Endothelial cell of umbilical vein (primary cell): ENCODE measurements at regions not wholly inside any gene's neighbourhood (a gene's known extent, or its start where the extent isn't known, plus 50 kb on each side); places are given as distances from the start of the nearest gene placed in this dataset.
A peak's percentile ranks its signal among the peaks of the same experiment; 100 is the strongest.

Source experiments
- BruUV-seq: library from RNA; stranded (reverse); fragments of 400-500 nt; replicated peaks from 2 replicates; lab custom pipeline; 2021; lab: Mats Ljungman, UMichigan
- CTCF ChIA-PET: fragments of 300-600, 350-600 bp; sonication (Branson Sonifier 250); formaldehyde crosslinking; loops from one replicate; lab custom pipeline; 2021; ENCODE audit warnings: antibody characterized with exemption, inconsistent platforms; lab: Charles Lee
- POLR2A ChIA-PET: fragments of 300-600, 350-600 bp; sonication (Branson Sonifier 250); formaldehyde crosslinking; loops from one replicate; lab custom pipeline; 2021; ENCODE audit warnings: antibody characterized with exemption, inconsistent platforms; lab: Charles Lee
- DNase-seq: peaks from one replicate; pipeline ENCODE4 v3.0.0-alpha.2; 2011; ENCODE audit warnings: low read depth, low spot score
- FAIRE-seq: peaks from 2 replicates; lab custom pipeline; 2011; peaks lifted over from hg19 to GRCh38; lab: Jason Lieb, UNC
- H2AFZ ChIP-seq: 2 replicates; pipeline ENCODE4 v1.6.0; 2012; ENCODE audit warnings: low read depth, low read length, control low read depth, inconsistent platforms
- H3K27ac ChIP-seq: 2 replicates; pipeline ENCODE4 v1.5.1; 2011; ENCODE audit warnings: low read depth, mild to moderate bottlenecking, control low read depth, low read length, moderate library complexity; ENCODE audit not compliant: insufficient read depth
- H3K27me3 ChIP-seq, 2 experiments: 2 replicates each; pipeline versions ENCODE4 v1.6.0 to v1.6.1; 2011; ENCODE audit warnings: low read length in 2 of 2, mixed read lengths in 1 of 2; ENCODE audit not compliant: control insufficient read depth in 2 of 2, insufficient read depth in 2 of 2
- H3K36me3 ChIP-seq, 2 experiments: 2 replicates in 1 of 2; 3 replicates in 1 of 2; pipeline ENCODE4 v1.5.1; 2011; ENCODE audit warnings: low read length in 2 of 2, mild to moderate bottlenecking in 1 of 2, moderate library complexity in 1 of 2; ENCODE audit not compliant: control insufficient read depth in 2 of 2, insufficient read depth in 2 of 2; ENCODE audit errors: extremely low read depth in 1 of 2
- H3K4me1 ChIP-seq: 3 replicates; pipeline ENCODE4 v1.5.1; 2011; ENCODE audit warnings: mild to moderate bottlenecking, low read length; ENCODE audit not compliant: control insufficient read depth, insufficient read depth; ENCODE audit errors: extremely low read depth
- H3K4me2 ChIP-seq: 2 replicates; pipeline ENCODE4 v1.6.1; 2011; ENCODE audit warnings: low read length, control low read depth, mixed read lengths; ENCODE audit not compliant: insufficient read depth
- H3K4me3 ChIP-seq, 3 experiments: fragments of 200-600 bp in 1 of 3; sonication (generic), shearing (Covaris generic) in 1 of 3; replicated peaks in 1 of 3; 2 replicates each; pipeline ENCODE4 v1.5.1; 2011 to 2016; ENCODE audit warnings: control low read depth in 3 of 3, low read length in 3 of 3, mild to moderate bottlenecking in 2 of 3, inconsistent platforms in 1 of 3, low read depth in 1 of 3, moderate library complexity in 1 of 3; ENCODE audit not compliant: insufficient read depth in 1 of 3
- H3K79me2 ChIP-seq: 2 replicates; pipeline ENCODE4 v1.6.0; 2012; ENCODE audit warnings: low read length, inconsistent platforms; ENCODE audit not compliant: control insufficient read depth, insufficient read depth
- H3K9ac ChIP-seq: replicated peaks from 2 replicates; pipeline ENCODE3; 2011; ENCODE audit warnings: low read length, control low read depth; ENCODE audit not compliant: insufficient read depth; ENCODE audit errors: extremely low read depth
- H3K9me1 ChIP-seq: replicated peaks from 3 replicates; pipeline ENCODE4 v1.6.0; 2011; ENCODE audit warnings: mild to moderate bottlenecking, low read length; ENCODE audit not compliant: control insufficient read depth, insufficient read depth; ENCODE audit errors: extremely low read depth
- H3K9me3 ChIP-seq: replicated peaks from 2 replicates; pipeline ENCODE4 v1.5.1; 2012; ENCODE audit warnings: low read length, inconsistent platforms; ENCODE audit not compliant: control insufficient read depth, insufficient read depth
- H4K20me1 ChIP-seq: replicated peaks from 2 replicates; pipeline ENCODE3; 2011; ENCODE audit warnings: mild to moderate bottlenecking, low read length; ENCODE audit not compliant: control insufficient read depth, insufficient read depth; ENCODE audit errors: extremely low read depth
- CTCF ChIP-seq, 2 donors: IDR thresholded peaks; 1 replicate in 1 of 2; 2 replicates in 1 of 2; pipeline ENCODE4 v1.5.1; 2011; ENCODE audit warnings: low read length in 2 of 2, mild to moderate bottlenecking in 2 of 2, moderate library complexity in 2 of 2, control low read depth in 1 of 2, inconsistent platforms in 1 of 2, low read depth in 1 of 2; ENCODE audit not compliant: insufficient read depth in 1 of 2; ENCODE audit errors: extremely low read depth in 1 of 2
- EZH2 ChIP-seq: IDR thresholded peaks from 2 replicates; pipeline ENCODE4 v1.6.1; 2012; ENCODE audit warnings: borderline replicate concordance, low read depth, mild to moderate bottlenecking, moderate library complexity, low read length, inconsistent platforms; ENCODE audit not compliant: severe bottlenecking
- FOS ChIP-seq: IDR thresholded peaks from 2 replicates; pipeline ENCODE4 v1.6.1; 2011; ENCODE audit warnings: mild to moderate bottlenecking, low read length, moderate library complexity, borderline replicate concordance; ENCODE audit not compliant: insufficient read depth
- GATA2 ChIP-seq: IDR thresholded peaks from 2 replicates; pipeline ENCODE4 v1.7.0; 2011; ENCODE audit warnings: low read depth, mild to moderate bottlenecking, moderate library complexity, mixed read lengths, low read length; ENCODE audit not compliant: insufficient read length, insufficient read depth
- JUN ChIP-seq: IDR thresholded peaks from 2 replicates; pipeline ENCODE4 v1.6.1; 2011; ENCODE audit warnings: borderline replicate concordance, low read depth; ENCODE audit not compliant: insufficient read length, insufficient read depth
- MAX ChIP-seq: IDR thresholded peaks from 2 replicates; pipeline ENCODE4 v1.6.1; 2011; ENCODE audit not compliant: insufficient read depth, insufficient read length
- MYC ChIP-seq: IDR thresholded peaks from one replicate; pipeline ENCODE4 v1.6.1; 2011; ENCODE audit warnings: mild to moderate bottlenecking, low read depth, low read length
- POLR2A ChIP-seq: IDR thresholded peaks from 2 replicates; pipeline ENCODE4 v1.6.1; 2012; ENCODE audit warnings: low read depth, mild to moderate bottlenecking, control low read depth, low read length
- POLR2AphosphoS5 ChIP-seq: IDR thresholded peaks from 2 replicates; pipeline ENCODE4 v1.6.1; 2012; ENCODE audit warnings: low read depth, mild to moderate bottlenecking, control low read depth, low read length, moderate library complexity; ENCODE audit not compliant: insufficient read depth
- dilution Hi-C: fragments of 300-500 bp; cut with MboI; formaldehyde crosslinking; loops from one replicate; pipeline ENCODE4 v1.15.0; 2019; ENCODE audit warnings: low sequenced_read_pairs; ENCODE audit not compliant: extremely low pct_ligation_motif_present
- intact Hi-C: fragments of 100-400 bp; cut with micrococcal nuclease; formaldehyde crosslinking; loops from one replicate; pipeline ENCODE4 v1.10.0; 2022

GRCh38 chr10:94279835-94280709 lies 82.7 kb downstream of the NOC3L start:
- FAIRE-seq (peak; percentile 68), DNase-seq (peak; percentile 72)
- H3K9me3 ChIP-seq: no peaks in the 10 kb centered on the region
- H3K4me1 ChIP-seq: no peaks in the 10 kb centered on the region
- no peaks in the 10 kb centered on the region for H3K79me2 ChIP-seq
- TF ChIP-seq EZH2 (no peak), CTCF (IDR thresholded peaks at IDR 0.05; ENCODE audit: extremely low read depth in 1 of 2, insufficient read depth in 1 of 2, low read depth in 1 of 2, low read length in 2 of 2) (peak; percentile 92 to 93)
- no peaks in the 10 kb centered on the region for H3K36me3 ChIP-seq
- POLR2A ChIA-PET: no interaction called here
- no TSS peak for BruUV-seq
- no peak overlapping the region for H3K9ac ChIP-seq
- no peaks in the 10 kb centered on the region for H3K9me1 ChIP-seq
- H3K4me3 ChIP-seq: no peak overlapping the region
- peak overlapping the region; percentile 25 for H2AFZ ChIP-seq
- no peaks in the 10 kb centered on the region for H4K20me1 ChIP-seq
- H3K4me2 ChIP-seq: no peak overlapping the region
- H3K27ac ChIP-seq: no peak overlapping the region
- CTCF ChIA-PET: interaction anchor here (2.2 to 3.0 kb wide), 3 partner anchors 40 to 164 kb away, joined by 23 to 49 read pairs (median 47); no protein-coding TSS in a partner anchor
- peaks cover 0 to 4% of the 10 kb centered on the region in 2 experiments for H3K27me3 ChIP-seq
- dilution Hi-C loops: no loop called here
- intact Hi-C loops: loop anchor here (1.0 kb wide), 2 partner anchors 40 to 164 kb away; no protein-coding TSS in a partner anchor

GRCh38 chr10:94281654-94282053 lies 81.1 kb downstream of the NOC3L start:
- no peak for FAIRE-seq
- dilution Hi-C loops: no loop called here

More at GRCh38 chr10:94281654-94282053, 81.1 kb downstream of the NOC3L start:
- Histone ChIP-seq H3K27me3 (peaks cover 2 to 4% of the 10 kb centered on the region in 2 experiments), H3K4me1 (no peaks in the 10 kb centered on the region), H3K9me3 (no peaks in the 10 kb centered on the region), H3K27ac (no peak overlapping the region), H3K9me1 (no peaks in the 10 kb centered on the region), H3K4me2 (no peak overlapping the region), H3K79me2 (no peaks in the 10 kb centered on the region), H2AFZ (no peak overlapping the region), H4K20me1 (no peaks in the 10 kb centered on the region), H3K36me3 (no peaks in the 10 kb centered on the region), H3K9ac (no peak overlapping the region), H3K4me3 (no peak overlapping the region)
- no peak for DNase-seq
- POLR2A ChIA-PET: no interaction called here
- intact Hi-C loops: no loop called here
- no TSS peak for BruUV-seq
- TF ChIP-seq CTCF (IDR thresholded peaks at IDR 0.05; ENCODE audit: extremely low read depth in 1 of 2, insufficient read depth in 1 of 2, low read depth in 1 of 2, low read length in 2 of 2) (no peak), JUN (no peak), GATA2 (no peak), EZH2 (no peak), MYC (no peak), MAX (no peak), POLR2A (no peak), FOS (no peak), POLR2AphosphoS5 (no peak)
- CTCF ChIA-PET: interaction anchor here (0.6 to 2.2 kb wide), 4 partner anchors 40 to 163 kb away, joined by 3 to 23 read pairs (median 12); no protein-coding TSS in a partner anchor
